HEK293 (cell line): ENCODE measurements at regions not wholly inside any gene's neighbourhood (a gene's known extent, or its start where the extent isn't known, plus 50 kb on each side); places are given as distances from the start of the nearest gene placed in this dataset.

Experiments
- CTCF ChIA-PET: fragments of 350-600 bp; formaldehyde crosslinking; extraction: SDS; loops from one replicate; lab custom pipeline; 2021; ENCODE audit warnings: antibody characterized with exemption; lab: Yijun Ruan, JAX
- POLR2A ChIA-PET: fragments of 300-600 bp; formaldehyde crosslinking; extraction: SDS; loops from one replicate; lab custom pipeline; 2020; ENCODE audit warnings: antibody characterized with exemption, inconsistent platforms; lab: Yijun Ruan, JAX
- H3K27ac ChIP-seq: fragments of 200-500 bp; sonication (Bioruptor generic); 2 replicates; pipeline ENCODE4 v1.5.1; 2014; ENCODE audit warnings: low read depth, low read length, control low read depth, inconsistent platforms; ENCODE audit errors: extremely low read depth
- H3K36me3 ChIP-seq, 2 experiments: fragments of 200-500 bp in 1 of 2; sonication (Bioruptor generic) in 1 of 2; 1 replicate in 1 of 2; 2 replicates in 1 of 2; pipeline ENCODE4 v1.5.1; 2014 to 2017; ENCODE audit warnings: inconsistent platforms in 2 of 2, low read length in 2 of 2; ENCODE audit not compliant: control insufficient read depth in 2 of 2, insufficient read depth in 1 of 2
- H3K4me1 ChIP-seq: fragments of 200-500 bp; sonication (Bioruptor generic); 2 replicates; pipeline ENCODE4 v1.5.1; 2014; ENCODE audit warnings: mild to moderate bottlenecking, low read length, inconsistent platforms; ENCODE audit not compliant: control insufficient read depth, insufficient read depth
- H3K4me3 ChIP-seq: 2 replicates; pipeline ENCODE4 v1.5.1; 2011; ENCODE audit warnings: low read depth, mild to moderate bottlenecking, control low read depth, low read length, moderate library complexity
- H3K9me3 ChIP-seq: fragments of 200-500 bp; sonication (Bioruptor generic); 2 replicates; pipeline ENCODE4 v1.5.1; 2014; ENCODE audit warnings: low read depth, low read length, inconsistent platforms; ENCODE audit not compliant: control insufficient read depth, insufficient read depth
- GLIS1 ChIP-seq: fragments of 450-650 bp; formaldehyde crosslinking; IDR thresholded peaks from 2 replicates; pipeline ENCODE4 v1.5.1; 2016; ENCODE audit warnings: missing biosample characterization, missing genetic modification characterization
- HIC1 ChIP-seq: fragments of 450-650 bp; formaldehyde crosslinking; IDR thresholded peaks from 2 replicates; pipeline ENCODE4 v1.5.1; 2016; ENCODE audit warnings: missing biosample characterization, missing genetic modification characterization
- HOXC10 ChIP-seq: sonication (generic); formaldehyde crosslinking; IDR thresholded peaks from 2 replicates; pipeline ENCODE4 v1.8.1; 2023; ENCODE audit warnings: mild to moderate bottlenecking, missing genetic modification reagents
- KLF8 ChIP-seq: fragments of 450-650 bp; formaldehyde crosslinking; IDR thresholded peaks from 2 replicates; pipeline ENCODE4 v1.5.1; 2016; ENCODE audit warnings: missing biosample characterization, missing genetic modification characterization
- PRDM4 ChIP-seq: fragments of 450-650 bp; formaldehyde crosslinking; IDR thresholded peaks from 2 replicates; pipeline ENCODE4 v1.5.1; 2017; ENCODE audit warnings: missing biosample characterization, missing genetic modification characterization
- WT1 ChIP-seq: fragments of 450-650 bp; formaldehyde crosslinking; IDR thresholded peaks from 2 replicates; pipeline ENCODE4 v1.5.1; 2016; ENCODE audit warnings: missing biosample characterization, missing genetic modification characterization
- ZBTB7A ChIP-seq: fragments of 450-650 bp; formaldehyde crosslinking; IDR thresholded peaks from 2 replicates; pipeline ENCODE4 v1.5.1; 2016; ENCODE audit warnings: low read depth, missing biosample characterization, missing genetic modification characterization
- ZBTB8A ChIP-seq: fragments of 450-650 bp; formaldehyde crosslinking; IDR thresholded peaks from 2 replicates; pipeline ENCODE4 v1.5.1; 2016; ENCODE audit warnings: missing biosample characterization, missing genetic modification characterization
- ZFHX2 ChIP-seq: fragments of 450-650 bp; formaldehyde crosslinking; conservative IDR thresholded peaks from 2 replicates; pipeline ENCODE4 v1.5.1; 2016; ENCODE audit warnings: missing biosample characterization, missing genetic modification characterization
- ZNF114 ChIP-seq: fragments of 450-650 bp; formaldehyde crosslinking; IDR thresholded peaks from 2 replicates; pipeline ENCODE4 v1.5.0; 2017; ENCODE audit warnings: missing biosample characterization, missing genetic modification characterization
- ZNF132 ChIP-seq: fragments of 450-650 bp; formaldehyde crosslinking; IDR thresholded peaks from 2 replicates; pipeline ENCODE4 v1.5.1; 2017; ENCODE audit warnings: missing biosample characterization, missing genetic modification characterization, borderline replicate concordance
- ZNF138 ChIP-seq: fragments of 450-650 bp; formaldehyde crosslinking; IDR thresholded peaks from 2 replicates; pipeline ENCODE4 v1.5.1; 2016; ENCODE audit warnings: missing biosample characterization, missing genetic modification characterization, borderline replicate concordance
- ZNF146 ChIP-seq: fragments of 450-650 bp; formaldehyde crosslinking; IDR thresholded peaks from 2 replicates; pipeline ENCODE4 v1.5.1; 2016; ENCODE audit warnings: missing biosample characterization, missing genetic modification characterization
- ZNF184 ChIP-seq: fragments of 450-650 bp; IDR thresholded peaks from 2 replicates; pipeline ENCODE4 v1.5.1; 2018; ENCODE audit warnings: missing biosample characterization, mild to moderate bottlenecking, missing genetic modification characterization
- ZNF211 ChIP-seq: fragments of 450-650 bp; formaldehyde crosslinking; IDR thresholded peaks from 2 replicates; pipeline ENCODE4 v1.5.1; 2016; ENCODE audit warnings: low read depth, missing biosample characterization, missing genetic modification characterization
- ZNF23 ChIP-seq: fragments of 450-650 bp; formaldehyde crosslinking; IDR thresholded peaks from 2 replicates; pipeline ENCODE4 v1.5.1; 2016; ENCODE audit warnings: missing biosample characterization, missing genetic modification characterization, borderline replicate concordance
- ZNF544 ChIP-seq: fragments of 450-650 bp; formaldehyde crosslinking; IDR thresholded peaks from 2 replicates; pipeline ENCODE4 v1.5.0; 2017; ENCODE audit warnings: missing biosample characterization, missing genetic modification characterization
- ZNF571 ChIP-seq: fragments of 450-650 bp; formaldehyde crosslinking; IDR thresholded peaks from 2 replicates; pipeline ENCODE4 v1.5.0; 2017; ENCODE audit warnings: missing biosample characterization, missing genetic modification characterization
- ZNF580 ChIP-seq: fragments of 450-650 bp; formaldehyde crosslinking; IDR thresholded peaks from 2 replicates; pipeline ENCODE4 v1.5.1; 2016; ENCODE audit warnings: missing biosample characterization, missing genetic modification characterization
- ZNF600 ChIP-seq: fragments of 450-650 bp; formaldehyde crosslinking; IDR thresholded peaks from 2 replicates; pipeline ENCODE4 v1.5.1; 2016; ENCODE audit warnings: missing biosample characterization, missing genetic modification characterization
- ZNF623 ChIP-seq: fragments of 450-650 bp; formaldehyde crosslinking; IDR thresholded peaks from 2 replicates; pipeline ENCODE4 v1.5.1; 2016; ENCODE audit warnings: missing biosample characterization, missing genetic modification characterization
- ZNF629 ChIP-seq: fragments of 450-650 bp; formaldehyde crosslinking; IDR thresholded peaks from 2 replicates; pipeline ENCODE4 v1.5.1; 2017; ENCODE audit warnings: missing biosample characterization, missing genetic modification characterization
- ZNF704 ChIP-seq: fragments of 450-650 bp; formaldehyde crosslinking; IDR thresholded peaks from 2 replicates; pipeline ENCODE4 v1.5.1; 2016; ENCODE audit warnings: missing biosample characterization, missing genetic modification characterization
- ZNF776 ChIP-seq: fragments of 450-650 bp; formaldehyde crosslinking; IDR thresholded peaks from 2 replicates; pipeline ENCODE4 v1.5.0; 2017; ENCODE audit warnings: missing biosample characterization, missing genetic modification characterization, borderline replicate concordance
- ZSCAN23 ChIP-seq: fragments of 450-650 bp; formaldehyde crosslinking; IDR thresholded peaks from 2 replicates; pipeline ENCODE4 v1.5.1; 2016; ENCODE audit warnings: missing biosample characterization, missing genetic modification characterization
- ZXDB ChIP-seq: fragments of 450-650 bp; formaldehyde crosslinking; IDR thresholded peaks from 2 replicates; pipeline ENCODE4 v1.5.1; 2016; ENCODE audit warnings: missing biosample characterization, missing genetic modification characterization

GRCh38 chr19:31595521-31595920 lies 246.3 kb upstream of the TSHZ3 start:
- no peaks in the 10 kb centered on the region for H3K9me3 ChIP-seq
- ChIA-PET POLR2A (no interaction called here), CTCF (interaction anchor here (1.0 kb wide), 1 partner anchor 629 kb away, joined by 4 read pairs; no protein-coding TSS in a partner anchor)
- TF ChIP-seq ZNF184 (tag by site-specific recombination) (no peak), HIC1 (tag by site-specific recombination) (no peak), ZNF146 (tag by site-specific recombination) (no peak), ZNF776 (tag by site-specific recombination) (no peak)
- H3K27ac ChIP-seq = no peak overlapping the region
- no peaks in the 10 kb centered on the region for H3K4me1 ChIP-seq
- no peaks in the 10 kb centered on the region for H3K36me3 ChIP-seq
- H3K4me3 ChIP-seq = no peak overlapping the region

- no peaks in the 10 kb centered on the region; the same call in 1 of the 2 replicates for H3K9me3 ChIP-seq
- ChIA-PET POLR2A (no interaction called here), CTCF (interaction anchor here (1.0 to 1.4 kb wide), 3 partner anchors 627 to 914 kb away, joined by 3 to 4 read pairs (median 4); no protein-coding TSS in a partner anchor)
Measured at GRCh38 chr19:31596751-31597150, 247.5 kb upstream of the TSHZ3 start.

GRCh38 chr19:31597616-31598015 lies 248.4 kb upstream of the TSHZ3 start:
- ChIA-PET CTCF (interaction anchor here (0.6 to 1.2 kb wide), 3 partner anchors 9 to 915 kb away, joined by 4 to 5 read pairs (median 4); no protein-coding TSS in a partner anchor), POLR2A (no interaction called here)
- H3K27ac ChIP-seq = no peak overlapping the region
- H3K9me3 ChIP-seq = no peaks in the 10 kb centered on the region; the same call in 1 of the 2 replicates
- no peaks in the 10 kb centered on the region for H3K4me1 ChIP-seq
- H3K4me3 ChIP-seq = no peak overlapping the region
- no peak for TF ChIP-seq ZNF704 (tag by site-specific recombination)
- no peak for TF ChIP-seq ZNF138 (tag by site-specific recombination)
- TF ChIP-seq ZNF571 (tag by site-specific recombination) = no peak
- no peak for TF ChIP-seq ZNF184 (tag by site-specific recombination)
- TF ChIP-seq, all 188 proteins: peak for 0
- no peaks in the 10 kb centered on the region for H3K36me3 ChIP-seq

More at GRCh38 chr19:31596751-31597150, 247.5 kb upstream of the TSHZ3 start:
- Histone ChIP-seq H3K27ac (no peak overlapping the region), H3K4me1 (no peaks in the 10 kb centered on the region), H3K4me3 (no peak overlapping the region), H3K36me3 (no peaks in the 10 kb centered on the region)
- TF ChIP-seq GLIS1 (no peak), ZNF138 (tag by site-specific recombination) (no peak), WT1 (tag by site-specific recombination) (no peak), ZNF580 (tag by site-specific recombination) (no peak), KLF8 (tag by site-specific recombination) (no peak), ZNF623 (tag by site-specific recombination) (no peak), ZNF114 (tag by site-specific recombination) (no peak), ZNF600 (no peak), ZFHX2 (tag by site-specific recombination) (no peak), ZBTB7A (tag by site-specific recombination) (no peak), ZNF211 (tag by site-specific recombination) (no peak), PRDM4 (no peak), ZNF132 (tag by site-specific recombination) (no peak), HOXC10 (CRISPR knock-in tag) (no peak), ZNF544 (tag by site-specific recombination) (no peak), ZNF23 (tag by site-specific recombination) (no peak), ZXDB (no peak), ZNF629 (tag by site-specific recombination) (no peak), ZSCAN23 (tag by site-specific recombination) (no peak), ZBTB8A (tag by site-specific recombination) (no peak)
